ENCODE measurements at regions not wholly inside any gene's neighbourhood (a gene's known extent, or its start where the extent isn't known, plus 50 kb on each side); places are given as distances from the start of the nearest gene placed in this dataset.

GRCh38 chr4:124946696-124947095, 234.2 kb upstream of the ANKRD50 start:
- no peak for TF ChIP-seq CTCF (conservative IDR thresholded peaks at IDR 0.05)
- TF ChIP-seq ZFX (IDR thresholded peaks at IDR 0.05) = no peak
